ENCODE measurements at regions not wholly inside any gene's neighbourhood (a gene's known extent, or its start where the extent isn't known, plus 50 kb on each side); places are given as distances from the start of the nearest gene placed in this dataset.

DNA sequence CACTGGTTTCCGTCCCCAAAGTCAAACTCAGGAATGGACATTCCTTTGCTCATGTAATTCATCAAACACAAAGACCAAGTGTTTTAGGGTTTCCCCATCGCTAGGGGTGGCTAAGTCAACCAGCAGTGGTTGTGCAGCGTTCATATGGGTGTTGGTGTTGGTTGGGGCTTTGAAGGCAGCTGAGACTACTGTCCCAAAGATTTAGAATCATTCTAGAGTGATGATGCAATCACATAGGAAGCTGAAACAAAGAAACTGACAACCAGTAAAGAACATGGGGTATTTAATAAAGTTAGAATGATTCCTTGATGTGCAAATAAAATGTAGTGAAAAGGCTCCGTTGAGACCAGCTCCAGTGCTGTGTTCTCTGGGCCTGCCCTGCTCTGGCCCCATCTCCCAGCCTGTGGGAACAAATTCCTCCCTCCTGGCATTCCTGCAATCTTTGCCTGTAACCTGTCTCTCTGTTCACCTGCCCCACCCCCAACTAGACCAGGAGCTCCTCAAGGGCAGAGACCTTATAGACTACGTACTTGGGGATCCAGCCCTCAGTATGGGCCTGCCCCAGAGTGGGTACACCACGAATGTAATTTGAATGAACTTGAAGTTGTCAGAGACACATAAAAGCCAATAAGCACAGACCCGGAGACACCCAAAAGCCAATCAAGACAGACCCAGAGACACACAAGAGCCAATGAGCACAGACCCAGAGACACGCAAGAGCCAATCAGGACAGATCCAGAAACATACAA lies 191.7 kb upstream of the TWIST2 start:
- Mint-ChIP-seq H3K27ac (no peak overlapping the region), H3K36me3 (ENCODE audit: low read depth) (no peaks in the 10 kb centered on the region)

DNA sequence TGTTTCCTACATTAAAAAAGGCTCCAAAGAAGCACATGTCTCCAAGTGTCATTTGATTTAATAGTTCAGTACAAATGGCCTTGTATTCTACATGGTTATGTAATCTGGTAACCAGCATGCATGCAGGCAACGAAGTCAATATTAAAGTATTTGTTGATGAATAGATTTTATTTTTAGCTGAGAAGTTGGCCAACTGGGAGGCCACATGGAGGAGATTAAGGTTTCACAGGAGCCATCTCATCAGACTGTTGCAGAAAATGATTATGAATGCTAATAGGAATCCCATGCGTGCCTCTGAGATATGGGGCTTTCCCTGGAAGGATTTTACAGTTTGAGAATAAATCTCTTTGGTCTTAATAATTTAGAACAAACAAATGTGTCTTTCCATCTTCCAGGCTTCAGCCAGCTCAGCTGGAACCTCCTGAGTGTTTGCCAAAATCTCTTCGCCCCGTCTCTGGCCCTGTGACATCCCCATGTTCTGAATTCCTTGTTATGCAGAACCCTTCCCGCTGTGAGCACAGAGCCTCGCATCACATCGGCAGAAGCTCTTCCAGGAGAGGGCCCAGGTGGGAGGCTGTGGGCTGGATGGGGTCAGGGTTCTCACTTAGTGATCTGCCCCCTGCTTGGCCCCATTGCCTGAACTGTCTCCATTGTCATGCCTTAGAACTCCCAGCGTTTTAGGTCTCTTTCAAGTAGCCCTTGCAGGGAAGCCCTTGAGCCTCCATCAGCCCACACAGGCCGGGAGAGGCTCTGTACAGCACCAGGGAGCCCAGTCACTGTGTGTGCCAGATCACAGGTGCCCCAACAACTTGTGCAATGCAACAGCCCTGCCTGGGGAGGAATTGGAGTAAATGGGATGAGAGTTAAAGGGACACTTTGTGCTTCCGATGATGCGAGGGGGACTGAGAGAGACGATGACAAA lies 190.5 kb upstream of the TWIST2 start:
- Mint-ChIP-seq H3K36me3 (ENCODE audit: low read depth) (no peaks in the 10 kb centered on the region), H3K27ac (no peak overlapping the region), H3K4me3 (no peak overlapping the region), H3K4me1 (peaks cover 38% of the 10 kb centered on the region), H3K9me3 (peaks cover 15% of the 10 kb centered on the region), H3K27me3 (ENCODE audit: low read depth, poor library complexity) (no peaks in the 10 kb centered on the region)
- TF ChIP-seq, protein P1, sequence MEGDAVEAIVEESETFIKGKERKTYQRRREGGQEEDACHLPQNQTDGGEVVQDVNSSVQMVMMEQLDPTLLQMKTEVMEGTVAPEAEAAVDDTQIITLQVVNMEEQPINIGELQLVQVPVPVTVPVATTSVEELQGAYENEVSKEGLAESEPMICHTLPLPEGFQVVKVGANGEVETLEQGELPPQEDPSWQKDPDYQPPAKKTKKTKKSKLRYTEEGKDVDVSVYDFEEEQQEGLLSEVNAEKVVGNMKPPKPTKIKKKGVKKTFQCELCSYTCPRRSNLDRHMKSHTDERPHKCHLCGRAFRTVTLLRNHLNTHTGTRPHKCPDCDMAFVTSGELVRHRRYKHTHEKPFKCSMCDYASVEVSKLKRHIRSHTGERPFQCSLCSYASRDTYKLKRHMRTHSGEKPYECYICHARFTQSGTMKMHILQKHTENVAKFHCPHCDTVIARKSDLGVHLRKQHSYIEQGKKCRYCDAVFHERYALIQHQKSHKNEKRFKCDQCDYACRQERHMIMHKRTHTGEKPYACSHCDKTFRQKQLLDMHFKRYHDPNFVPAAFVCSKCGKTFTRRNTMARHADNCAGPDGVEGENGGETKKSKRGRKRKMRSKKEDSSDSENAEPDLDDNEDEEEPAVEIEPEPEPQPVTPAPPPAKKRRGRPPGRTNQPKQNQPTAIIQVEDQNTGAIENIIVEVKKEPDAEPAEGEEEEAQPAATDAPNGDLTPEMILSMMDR (IDR thresholded peaks at IDR 0.05): no peak
- no peak for DNase-seq

More for the DNA sequence above, 191.7 kb upstream of the TWIST2 start:
- Mint-ChIP-seq H3K4me1 (peaks cover 38% of the 10 kb centered on the region), H3K4me3 (no peak overlapping the region), H3K27me3 (ENCODE audit: low read depth, poor library complexity) (no peaks in the 10 kb centered on the region), H3K9me3 (peaks cover 10% of the 10 kb centered on the region)
- no peak for DNase-seq
- TF ChIP-seq, protein P1 (IDR thresholded peaks at IDR 0.05): no peak

DNA sequence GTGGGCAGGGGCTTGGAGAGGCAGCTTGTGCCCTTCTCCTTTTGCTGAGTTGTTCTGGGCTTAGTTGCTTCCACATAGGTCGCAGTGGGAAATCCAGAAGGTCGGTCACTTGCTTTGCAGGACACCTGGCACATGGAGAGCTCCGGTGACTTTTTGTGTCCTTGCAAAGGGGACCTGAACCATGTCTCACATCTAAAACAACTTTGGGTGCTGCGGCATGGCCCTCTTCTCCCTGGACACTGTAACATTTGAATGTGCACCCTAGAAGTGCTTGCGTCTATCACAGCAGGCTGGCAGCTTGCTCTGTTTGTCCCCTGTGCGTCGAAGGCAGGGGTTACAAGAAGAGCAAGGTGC lies 189.9 kb upstream of the TWIST2 start:
- H3K4me3 Mint-ChIP-seq: no peak overlapping the region
- peaks cover 4% of the 10 kb centered on the region for H3K36me3 Mint-ChIP-seq (ENCODE audit: low read depth)
- no peak for DNase-seq
- H3K9me3 Mint-ChIP-seq: peaks cover 20% of the 10 kb centered on the region
- peaks cover 33% of the 10 kb centered on the region for H3K4me1 Mint-ChIP-seq
- TF ChIP-seq, protein P1 (IDR thresholded peaks at IDR 0.05): no peak
- H3K27ac Mint-ChIP-seq: no peak overlapping the region
- H3K27me3 Mint-ChIP-seq (ENCODE audit: low read depth, poor library complexity): peaks cover 3% of the 10 kb centered on the region

DNA sequence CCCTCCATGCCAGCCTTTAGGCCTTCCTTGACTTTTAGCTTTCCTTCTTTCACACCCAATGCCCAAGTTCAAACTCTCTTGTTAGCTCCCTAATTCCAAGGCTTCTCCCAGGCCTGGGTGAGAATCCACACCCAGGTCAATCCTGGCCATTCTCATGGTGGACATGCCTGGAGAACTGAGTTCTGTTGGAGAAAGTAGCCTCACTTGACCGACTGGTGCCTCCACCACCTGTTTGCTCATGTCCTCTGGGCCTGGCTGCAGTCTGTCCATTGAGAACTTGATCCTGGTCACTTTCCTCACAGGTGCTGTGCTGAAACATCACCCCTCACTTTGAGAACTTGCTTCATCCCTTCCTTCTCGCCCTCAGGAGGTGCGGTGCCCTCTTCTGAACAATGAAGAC lies 189.1 kb upstream of the TWIST2 start:
- TF ChIP-seq, protein P1 (IDR thresholded peaks at IDR 0.05): no peak
- H3K36me3 Mint-ChIP-seq (ENCODE audit: low read depth): peaks cover 5% of the 10 kb centered on the region
- peaks cover 24% of the 10 kb centered on the region for H3K9me3 Mint-ChIP-seq
- H3K27me3 Mint-ChIP-seq (ENCODE audit: low read depth, poor library complexity): peaks cover 10% of the 10 kb centered on the region
- H3K4me3 Mint-ChIP-seq: no peak overlapping the region
- peaks cover 25% of the 10 kb centered on the region for H3K4me1 Mint-ChIP-seq
- no peak for DNase-seq
- no peak overlapping the region for H3K27ac Mint-ChIP-seq

DNA sequence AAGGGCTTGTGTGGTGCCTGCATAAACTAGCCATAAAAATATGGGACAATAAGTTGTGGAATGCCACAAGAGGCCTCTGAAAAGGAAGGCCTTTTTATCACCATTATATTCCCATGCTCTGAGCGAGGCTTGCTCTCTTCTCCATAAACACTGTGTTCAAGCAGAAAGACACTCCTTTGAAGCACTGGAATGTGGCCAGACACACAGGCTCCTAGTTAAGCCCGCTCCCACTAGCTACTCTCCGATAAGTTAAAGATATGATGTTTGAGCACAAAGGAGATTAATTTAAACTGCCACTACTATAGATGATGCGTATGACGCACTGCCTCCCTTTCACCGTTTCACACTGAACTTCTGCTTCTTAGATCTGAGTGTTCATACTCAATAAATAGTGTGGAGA lies 188.7 kb upstream of the TWIST2 start:
- Mint-ChIP-seq H3K4me1 (peaks cover 21% of the 10 kb centered on the region), H3K27ac (no peak overlapping the region), H3K27me3 (ENCODE audit: low read depth, poor library complexity) (peaks cover 14% of the 10 kb centered on the region), H3K4me3 (no peak overlapping the region), H3K9me3 (peaks cover 24% of the 10 kb centered on the region), H3K36me3 (ENCODE audit: low read depth) (peaks cover 5% of the 10 kb centered on the region)
- TF ChIP-seq, protein P1 (IDR thresholded peaks at IDR 0.05): no peak
- DNase-seq: no peak
